CD8-positive, alpha-beta memory T cell (primary cell): ENCODE measurements at regions not wholly inside any gene's neighbourhood (a gene's known extent, or its start where the extent isn't known, plus 50 kb on each side); places are given as distances from the start of the nearest gene placed in this dataset.
A peak's percentile ranks its signal among the peaks of the same experiment; 100 is the strongest.

ENCODE experiments used
- CTCF ChIA-PET: fragments of 350-600 bp; sonication (Branson Sonifier 250); formaldehyde crosslinking; loops from one replicate; lab custom pipeline; 2021; ENCODE audit warnings: antibody characterized with exemption; lab: Charles Lee
- POLR2A ChIA-PET: fragments of 350-600 bp; sonication (Branson Sonifier 250); formaldehyde crosslinking; loops from one replicate; lab custom pipeline; 2021; ENCODE audit warnings: antibody characterized with exemption; lab: Charles Lee
- DNase-seq, 5 donors: peaks; one replicate each; pipeline versions ENCODE4 v3.0.0 to v3.0.0-alpha.2; 2020 to 2022; ENCODE audit warnings: mixed read lengths in 1 of 5
- H3K27ac ChIP-seq: one replicate; pipeline ENCODE4 v1.7.0; 2013; ENCODE audit warnings: low read depth, mild to moderate bottlenecking, low read length, moderate library complexity
- H3K27me3 ChIP-seq: 2 replicates; pipeline ENCODE4 v1.7.0; 2013; ENCODE audit warnings: low read length, mild to moderate bottlenecking; ENCODE audit not compliant: insufficient read depth, poor library complexity, severe bottlenecking
- H3K36me3 ChIP-seq: 2 replicates; pipeline ENCODE4 v1.7.0; 2013; ENCODE audit warnings: mild to moderate bottlenecking, low read length, moderate library complexity; ENCODE audit not compliant: insufficient read depth
- H3K4me1 ChIP-seq: 2 replicates; pipeline ENCODE4 v1.7.0; 2013; ENCODE audit warnings: mild to moderate bottlenecking, low read length, moderate library complexity; ENCODE audit not compliant: insufficient read depth
- H3K4me3 ChIP-seq: 2 replicates; pipeline ENCODE4 v1.7.0; 2013; ENCODE audit warnings: mild to moderate bottlenecking, low read length
- H3K9me3 ChIP-seq: 2 replicates; pipeline ENCODE4 v1.7.0; 2013; ENCODE audit warnings: mild to moderate bottlenecking, low read length
- H3K27ac Mint-ChIP-seq, 8 donors: one replicate each; pipeline ENCODE4 v1.8.0; 2020 to 2021; ENCODE audit warnings: mixed read lengths in 8 of 8, mild to moderate bottlenecking in 6 of 8, inconsistent platforms in 3 of 8, moderate library complexity in 3 of 8
- H3K27me3 Mint-ChIP-seq, 2 donors: one replicate each; pipeline ENCODE4 v1.8.0; 2020 to 2021; ENCODE audit warnings: mixed read lengths in 2 of 2, mild to moderate bottlenecking in 1 of 2, moderate library complexity in 1 of 2
- H3K36me3 Mint-ChIP-seq, 3 donors: one replicate each; pipeline ENCODE4 v1.8.0; 2020 to 2021; ENCODE audit warnings: mixed read lengths in 3 of 3, inconsistent platforms in 1 of 3, mild to moderate bottlenecking in 1 of 3
- H3K4me1 Mint-ChIP-seq, 3 donors: one replicate each; pipeline ENCODE4 v1.8.0; 2020 to 2021; ENCODE audit warnings: mixed read lengths in 3 of 3, inconsistent platforms in 1 of 3, mild to moderate bottlenecking in 1 of 3
- H3K4me3 Mint-ChIP-seq, 7 donors: one replicate each; pipeline ENCODE4 v1.8.0; 2020 to 2021; ENCODE audit warnings: mixed read lengths in 7 of 7, mild to moderate bottlenecking in 6 of 7, moderate library complexity in 4 of 7, inconsistent platforms in 2 of 7
- H3K9me3 Mint-ChIP-seq, 5 donors: one replicate each; pipeline ENCODE4 v1.8.0; 2020 to 2022; ENCODE audit warnings: mixed read lengths in 5 of 5, mild to moderate bottlenecking in 3 of 5, moderate library complexity in 2 of 5, inconsistent platforms in 1 of 5

DNA sequence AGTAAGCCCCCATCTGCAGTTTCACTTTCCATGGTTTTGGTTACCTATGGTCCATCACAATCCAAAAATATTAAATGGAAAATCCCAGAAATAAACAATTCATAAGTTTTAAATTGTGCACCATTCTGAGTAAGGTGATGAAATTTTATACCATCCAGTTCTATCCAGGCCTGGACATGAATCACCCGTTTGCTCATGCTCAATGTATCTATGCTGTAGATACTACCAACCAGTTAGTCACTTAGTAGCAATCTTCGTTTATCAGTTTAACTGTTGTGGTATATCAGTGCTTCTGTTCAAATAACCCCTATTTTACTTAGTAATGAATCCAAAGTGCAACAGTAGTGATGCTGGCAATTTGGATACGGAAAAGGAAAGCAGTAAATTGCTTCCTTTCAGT is 381.9 kb upstream of the AGTR1 start:
- ChIA-PET POLR2A (no interaction called here), CTCF (no interaction called here)
- H3K27me3 Mint-ChIP-seq, result no peaks in the 10 kb centered on the region
- H3K9me3 ChIP-seq, result no peaks in the 10 kb centered on the region
- no peaks in the 10 kb centered on the region for H3K36me3 ChIP-seq
- peaks cover 0 to 7% (median 2%) of the 10 kb centered on the region in 5 donors for H3K9me3 Mint-ChIP-seq
- H3K27ac ChIP-seq, result no peak overlapping the region
- H3K4me3 Mint-ChIP-seq, result no peak overlapping the region
- peaks cover 0 to 5% (median 0%) of the 10 kb centered on the region in 3 donors for H3K4me1 Mint-ChIP-seq
- no peak for DNase-seq
- no peak overlapping the region for H3K27ac Mint-ChIP-seq
- no peak overlapping the region for H3K4me3 ChIP-seq
- no peaks in the 10 kb centered on the region for H3K36me3 Mint-ChIP-seq
- no peaks in the 10 kb centered on the region for H3K27me3 ChIP-seq
- H3K4me1 ChIP-seq, result no peaks in the 10 kb centered on the region

DNA sequence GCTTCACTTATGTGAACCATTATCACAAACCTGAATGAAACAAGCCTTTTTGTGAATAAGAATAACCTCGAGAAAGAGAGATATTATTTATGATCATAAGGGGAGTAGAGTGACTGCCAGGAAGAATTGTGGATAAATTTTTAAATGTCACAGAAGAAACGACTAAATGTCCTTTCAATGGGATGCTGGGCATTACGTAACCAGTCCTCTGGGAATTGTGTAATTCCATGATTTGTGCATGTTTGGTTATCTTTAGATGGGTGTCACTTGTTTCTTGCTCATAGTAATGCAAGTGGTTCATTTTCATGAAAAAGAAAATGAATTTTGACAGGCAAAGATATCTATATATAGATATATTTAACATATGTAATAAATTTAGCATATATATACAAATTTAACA is 379.5 kb upstream of the AGTR1 start:
- no peaks in the 10 kb centered on the region for H3K27me3 Mint-ChIP-seq
- ChIA-PET CTCF (no interaction called here), POLR2A (no interaction called here)
- no peak overlapping the region for H3K4me3 Mint-ChIP-seq
- no peak overlapping the region for H3K4me3 ChIP-seq
- peaks cover 0 to 5% (median 0%) of the 10 kb centered on the region in 3 donors for H3K4me1 Mint-ChIP-seq
- no peaks in the 10 kb centered on the region for H3K4me1 ChIP-seq
- no peak overlapping the region for H3K27ac Mint-ChIP-seq
- H3K9me3 ChIP-seq, result no peaks in the 10 kb centered on the region
- no peaks in the 10 kb centered on the region for H3K27me3 ChIP-seq
- no peak overlapping the region for H3K27ac ChIP-seq
- peaks cover 0 to 5% (median 4%) of the 10 kb centered on the region in 5 donors for H3K9me3 Mint-ChIP-seq
- H3K36me3 ChIP-seq, result no peaks in the 10 kb centered on the region
- DNase-seq, result no peak
- H3K36me3 Mint-ChIP-seq, result no peaks in the 10 kb centered on the region

DNA sequence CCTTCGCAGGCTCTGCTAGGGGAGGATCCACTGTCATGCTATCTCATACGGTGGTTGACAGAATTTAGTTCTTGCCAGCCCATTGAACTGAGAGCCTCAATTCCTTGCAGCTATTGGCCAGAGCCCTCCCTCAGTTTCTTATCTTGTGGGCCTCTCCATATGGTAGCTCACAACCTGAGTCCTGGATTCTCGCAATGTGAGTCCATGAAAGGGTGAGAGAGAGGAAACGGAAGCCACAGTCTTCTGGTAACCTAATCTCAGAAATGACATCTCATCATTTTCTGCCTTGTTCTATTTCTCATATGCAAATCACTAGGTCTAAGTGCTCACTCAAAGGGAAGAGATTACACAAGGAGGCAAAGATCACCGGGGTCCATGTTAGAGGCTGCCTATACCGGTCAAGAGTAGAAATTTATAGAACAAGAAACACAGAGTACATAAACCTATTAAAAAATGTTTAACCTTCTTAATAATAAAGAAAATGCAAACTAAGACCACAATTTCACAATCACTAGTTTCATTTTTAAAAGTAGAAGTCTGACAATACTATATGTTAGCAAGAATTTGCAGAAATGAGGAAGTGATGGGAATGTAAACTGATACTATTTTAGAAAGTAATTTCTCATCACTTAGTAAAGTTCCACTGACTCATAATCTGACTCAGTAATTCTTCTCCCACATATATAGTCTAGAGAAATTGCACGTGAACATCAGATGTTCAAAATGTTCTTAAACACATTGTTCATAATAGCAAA is 378.4 kb upstream of the AGTR1 start:
- H3K27me3 ChIP-seq, result no peaks in the 10 kb centered on the region
- Mint-ChIP-seq H3K27ac (peak overlapping the region in 1 of 8 donors; percentile 72), H3K36me3 (no peaks in the 10 kb centered on the region), H3K9me3 (peaks cover 0 to 11% (median 5%) of the 10 kb centered on the region in 5 donors), H3K4me1 (peaks cover 0 to 5% (median 0%) of the 10 kb centered on the region in 3 donors), H3K4me3 (peak overlapping the region in 1 of 7 donors; percentile 60), H3K27me3 (no peaks in the 10 kb centered on the region)
- POLR2A ChIA-PET, result no interaction called here
- H3K4me1 ChIP-seq, result no peaks in the 10 kb centered on the region
- no peak for DNase-seq
- CTCF ChIA-PET, result no interaction called here
- no peak overlapping the region for H3K27ac ChIP-seq
- H3K36me3 ChIP-seq, result no peaks in the 10 kb centered on the region
- H3K9me3 ChIP-seq, result no peaks in the 10 kb centered on the region
- no peak overlapping the region for H3K4me3 ChIP-seq

DNA sequence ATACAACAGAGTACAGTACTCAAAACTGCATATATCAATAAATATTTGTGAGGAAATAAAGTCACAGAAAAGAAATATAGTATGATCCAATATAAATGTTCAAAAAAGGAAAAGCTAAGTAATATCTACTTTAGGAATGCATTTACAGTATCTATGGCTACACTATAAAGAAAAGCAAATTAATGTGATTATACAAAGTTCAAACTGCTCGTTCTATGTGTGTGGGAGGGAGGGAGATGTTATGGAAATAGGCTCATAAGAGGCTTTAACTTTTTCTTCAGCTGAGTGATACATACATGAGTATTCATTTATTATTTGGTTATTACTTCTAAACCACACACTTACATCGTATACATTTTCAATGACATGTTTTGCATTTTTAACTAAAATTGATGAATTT is 377.7 kb upstream of the AGTR1 start:
- Mint-ChIP-seq H3K36me3 (no peaks in the 10 kb centered on the region), H3K27me3 (no peaks in the 10 kb centered on the region), H3K27ac (no peak overlapping the region), H3K9me3 (peaks cover 0 to 17% (median 5%) of the 10 kb centered on the region in 5 donors), H3K4me3 (no peak overlapping the region), H3K4me1 (peaks cover 0 to 5% (median 0%) of the 10 kb centered on the region in 3 donors)
- ChIA-PET CTCF (no interaction called here), POLR2A (no interaction called here)
- H3K27me3 ChIP-seq, result no peaks in the 10 kb centered on the region
- H3K4me3 ChIP-seq, result no peak overlapping the region
- DNase-seq, result no peak
- H3K36me3 ChIP-seq, result no peaks in the 10 kb centered on the region
- no peaks in the 10 kb centered on the region for H3K4me1 ChIP-seq
- H3K27ac ChIP-seq, result no peak overlapping the region
- H3K9me3 ChIP-seq, result no peaks in the 10 kb centered on the region

DNA sequence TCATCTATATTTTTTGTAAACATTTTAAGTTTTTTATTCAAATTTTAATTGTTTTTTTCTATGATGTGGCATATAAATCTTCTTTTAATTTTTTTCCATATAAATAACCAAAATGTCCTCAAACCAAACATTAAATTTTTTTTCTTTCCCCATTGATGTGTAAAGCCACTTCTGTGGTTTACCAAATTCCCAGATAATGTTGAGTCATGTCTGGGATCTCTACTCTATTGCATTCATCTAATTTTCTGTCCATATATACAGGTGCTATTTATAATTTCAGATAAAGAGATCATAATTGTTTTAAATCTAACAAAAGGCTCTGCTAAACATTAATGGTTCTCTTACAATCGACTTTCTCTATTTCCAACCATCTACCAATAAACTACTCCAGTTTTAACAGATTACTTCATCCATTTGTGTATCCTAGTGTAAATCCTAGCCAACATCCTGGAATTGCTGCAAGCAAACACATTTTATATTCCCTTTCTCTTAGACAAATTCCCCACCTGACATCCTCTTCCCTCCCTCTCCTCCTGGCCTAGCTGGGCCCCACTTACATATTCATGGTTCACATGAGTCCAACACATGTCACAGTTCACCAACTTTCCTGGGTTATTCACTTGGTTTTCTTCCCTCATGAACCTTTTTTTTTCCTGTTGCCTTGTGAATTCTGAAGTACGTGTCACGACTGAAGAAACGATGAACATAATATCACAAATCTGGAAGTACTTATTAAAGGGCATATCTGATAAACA is 368.0 kb upstream of the AGTR1 start:
- Histone ChIP-seq H3K27ac (no peak overlapping the region), H3K4me1 (no peaks in the 10 kb centered on the region), H3K4me3 (no peak overlapping the region), H3K9me3 (no peaks in the 10 kb centered on the region), H3K36me3 (no peaks in the 10 kb centered on the region), H3K27me3 (no peaks in the 10 kb centered on the region)
- Mint-ChIP-seq H3K4me1 (no peaks in the 10 kb centered on the region), H3K27me3 (no peaks in the 10 kb centered on the region), H3K27ac (no peak overlapping the region), H3K36me3 (no peaks in the 10 kb centered on the region), H3K4me3 (no peak overlapping the region), H3K9me3 (peaks cover 0 to 9% (median 2%) of the 10 kb centered on the region in 5 donors)
- POLR2A ChIA-PET, result no interaction called here
- no peak for DNase-seq
- CTCF ChIA-PET, result no interaction called here

DNA sequence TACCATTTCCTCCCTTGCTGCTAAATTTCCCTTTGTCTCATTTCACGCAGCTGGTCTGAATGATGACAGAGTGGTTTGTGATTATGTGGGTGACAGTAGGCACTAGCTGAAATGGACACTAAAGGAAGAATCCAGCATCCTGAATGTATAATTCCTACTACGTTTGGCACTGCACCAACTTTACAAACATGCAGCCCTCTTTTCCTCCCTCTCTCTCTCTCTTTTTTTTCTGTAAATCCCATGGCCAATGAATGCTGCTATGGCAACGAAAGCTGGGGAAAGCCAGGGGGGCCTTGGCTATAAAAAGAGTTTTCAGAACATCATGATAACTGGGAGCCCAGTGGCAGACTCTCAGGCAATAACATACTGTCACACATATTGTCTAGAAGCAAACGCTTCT is 367.2 kb upstream of the AGTR1 start:
- H3K27ac ChIP-seq, result no peak overlapping the region
- H3K27me3 Mint-ChIP-seq, result no peaks in the 10 kb centered on the region
- H3K9me3 ChIP-seq, result no peaks in the 10 kb centered on the region
- no peak overlapping the region for H3K4me3 Mint-ChIP-seq
- CTCF ChIA-PET, result no interaction called here
- peaks cover 0 to 11% (median 2%) of the 10 kb centered on the region in 5 donors for H3K9me3 Mint-ChIP-seq
- H3K4me1 ChIP-seq, result no peaks in the 10 kb centered on the region
- H3K4me1 Mint-ChIP-seq, result no peaks in the 10 kb centered on the region
- DNase-seq, result no peak
- POLR2A ChIA-PET, result no interaction called here
- H3K4me3 ChIP-seq, result no peak overlapping the region
- H3K27ac Mint-ChIP-seq, result no peak overlapping the region
- H3K36me3 ChIP-seq, result no peaks in the 10 kb centered on the region
- H3K36me3 Mint-ChIP-seq, result no peaks in the 10 kb centered on the region
- H3K27me3 ChIP-seq, result no peaks in the 10 kb centered on the region

DNA sequence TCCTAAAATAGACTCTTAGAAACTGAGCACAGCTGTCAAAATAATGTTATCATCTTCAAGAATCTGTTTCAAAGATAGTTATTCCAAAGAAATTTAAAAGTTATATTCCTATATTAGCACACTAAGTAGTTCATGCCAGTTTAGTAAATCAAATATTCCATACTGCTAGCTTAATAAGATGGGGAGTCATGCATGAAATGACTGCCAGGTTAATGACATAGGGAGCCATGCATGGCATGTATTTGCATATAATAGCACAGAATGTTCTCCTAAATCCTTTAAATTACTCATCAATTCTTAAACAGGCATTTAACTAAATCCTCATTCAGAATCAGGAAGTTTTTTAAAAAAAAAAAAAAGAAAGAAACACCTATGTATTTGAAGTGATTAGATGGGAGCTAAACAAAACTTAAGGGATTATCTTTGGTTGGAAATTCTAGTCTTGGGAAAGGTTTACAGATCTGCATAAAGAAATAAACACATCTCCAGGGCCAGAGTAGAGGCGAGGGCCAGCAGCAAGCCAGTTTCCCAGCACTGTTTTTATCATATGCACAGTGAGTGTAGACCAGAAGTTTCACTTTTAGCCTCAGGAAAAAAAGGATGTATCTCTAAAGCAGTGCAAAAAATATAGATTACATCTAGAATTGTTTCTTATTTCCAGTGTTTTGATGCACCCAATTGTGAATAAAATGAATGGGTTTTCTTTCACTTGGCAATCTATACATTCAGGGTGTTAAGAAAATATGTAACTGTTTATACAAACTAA is 366.4 kb upstream of the AGTR1 start:
- peaks cover 0 to 11% (median 2%) of the 10 kb centered on the region in 5 donors for H3K9me3 Mint-ChIP-seq
- no peak for DNase-seq
- POLR2A ChIA-PET, result no interaction called here
- Histone ChIP-seq H3K4me1 (no peaks in the 10 kb centered on the region), H3K27me3 (no peaks in the 10 kb centered on the region), H3K36me3 (no peaks in the 10 kb centered on the region), H3K9me3 (no peaks in the 10 kb centered on the region), H3K4me3 (no peak overlapping the region), H3K27ac (no peak overlapping the region)
- no peaks in the 10 kb centered on the region for H3K36me3 Mint-ChIP-seq
- no peaks in the 10 kb centered on the region for H3K27me3 Mint-ChIP-seq
- H3K4me3 Mint-ChIP-seq, result no peak overlapping the region
- no peaks in the 10 kb centered on the region for H3K4me1 Mint-ChIP-seq
- CTCF ChIA-PET, result no interaction called here
- H3K27ac Mint-ChIP-seq, result no peak overlapping the region

DNA sequence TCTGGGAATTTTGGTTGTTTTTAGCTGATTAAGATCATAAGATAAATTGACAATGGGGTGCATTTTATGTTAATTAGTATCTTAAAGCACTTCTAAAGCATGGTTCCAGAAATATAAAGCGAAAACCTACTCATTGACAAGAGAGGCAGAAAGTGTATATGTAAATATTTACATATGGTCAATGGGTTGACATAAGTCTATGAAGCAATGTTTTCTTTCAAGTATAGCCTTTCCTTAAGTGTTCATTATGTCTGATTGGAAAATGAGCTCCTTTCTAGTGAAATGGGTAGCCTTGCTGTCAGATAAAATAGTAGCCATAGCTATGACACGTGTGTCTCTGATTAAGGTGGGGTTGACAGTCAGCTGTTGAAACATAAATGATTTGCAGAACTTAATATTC is 365.2 kb upstream of the AGTR1 start:
- H3K27ac Mint-ChIP-seq, result no peak overlapping the region
- Histone ChIP-seq H3K9me3 (no peaks in the 10 kb centered on the region), H3K4me3 (no peak overlapping the region), H3K36me3 (no peaks in the 10 kb centered on the region), H3K27ac (no peak overlapping the region), H3K27me3 (no peaks in the 10 kb centered on the region), H3K4me1 (no peaks in the 10 kb centered on the region)
- H3K4me3 Mint-ChIP-seq, result no peak overlapping the region
- H3K4me1 Mint-ChIP-seq, result no peaks in the 10 kb centered on the region
- H3K27me3 Mint-ChIP-seq, result peaks cover 0 to 1% of the 10 kb centered on the region in 2 donors
- H3K36me3 Mint-ChIP-seq, result no peaks in the 10 kb centered on the region
- ChIA-PET POLR2A (no interaction called here), CTCF (no interaction called here)
- no peak for DNase-seq
- peaks cover 0 to 11% (median 2%) of the 10 kb centered on the region in 5 donors for H3K9me3 Mint-ChIP-seq
